GM21529 (cell line): ENCODE measurements at regions not wholly inside any gene's neighbourhood (a gene's known extent, or its start where the extent isn't known, plus 50 kb on each side); places are given as distances from the start of the nearest gene placed in this dataset.
A peak's percentile ranks its signal among the peaks of the same experiment; 100 is the strongest.
"Not testable (repeated sequence)": the region's sequence is repeated elsewhere in the genome, so short reads cannot be mapped to it uniquely, and the experiment has no call there.

Source experiments
- ATAC-seq: cut with Tn5 transposase; IDR thresholded peaks from one replicate; pipeline ENCODE4 v1.9.1; 2021; ENCODE audit not compliant: unreplicated experiment

- ATAC-seq: not testable (repeated sequence)
Observed at GRCh38 chr5:34188001-34188822, 145.2 kb upstream of the C1QTNF3 start.

DNA sequence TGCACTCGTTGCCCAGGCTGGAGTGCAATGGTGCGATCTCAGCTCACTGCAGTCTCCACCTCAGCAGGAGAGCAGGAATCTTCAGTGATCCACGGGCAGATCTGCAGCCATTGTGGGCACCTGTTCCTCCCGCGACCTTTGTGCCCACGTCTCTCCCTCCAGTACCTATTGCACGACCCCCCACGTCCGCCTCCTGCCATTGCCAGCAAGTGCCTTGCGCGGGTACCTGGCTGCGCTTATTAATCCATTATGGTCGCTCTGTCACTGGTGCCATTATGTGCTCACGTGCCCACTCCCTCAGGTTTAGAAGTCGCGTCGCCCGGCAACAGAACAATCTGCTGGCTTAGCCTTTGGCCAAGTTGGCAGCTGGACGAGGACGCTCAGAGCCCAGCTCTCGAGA lies 146.2 kb upstream of the C1QTNF3 start:
- not testable (repeated sequence) for ATAC-seq

DNA sequence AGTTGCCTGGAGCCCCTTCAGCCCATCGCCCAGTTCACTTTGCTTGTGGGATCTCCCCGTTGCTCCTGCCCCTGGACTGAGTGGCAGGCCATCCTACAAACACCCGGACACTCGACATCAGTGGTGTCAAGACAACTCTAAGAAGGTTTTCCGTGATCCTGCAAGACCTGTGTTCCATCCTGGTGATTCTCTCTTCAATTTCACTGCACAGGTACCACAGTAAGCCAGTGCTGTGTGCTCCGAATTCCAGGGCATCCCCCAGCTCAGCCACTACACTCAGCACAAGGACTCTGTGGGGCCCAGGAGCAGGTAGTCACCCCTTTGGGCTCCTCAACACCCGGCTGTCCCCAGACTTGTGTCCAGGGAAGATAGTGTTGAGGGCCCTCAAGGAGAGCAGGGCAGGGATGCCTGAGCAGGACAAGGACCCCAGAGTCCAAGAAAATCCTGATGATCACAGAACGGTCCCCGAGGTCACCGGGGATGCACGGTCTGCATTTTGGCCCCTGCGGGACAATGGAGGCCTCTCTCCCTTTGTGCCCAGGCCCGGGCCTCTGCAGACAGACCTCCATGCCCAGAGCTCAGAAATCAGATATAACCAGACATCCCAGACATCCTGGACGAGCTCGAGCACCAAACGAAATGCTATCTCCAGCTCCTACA lies 146.9 kb upstream of the C1QTNF3 start:
- not testable (repeated sequence) for ATAC-seq

DNA sequence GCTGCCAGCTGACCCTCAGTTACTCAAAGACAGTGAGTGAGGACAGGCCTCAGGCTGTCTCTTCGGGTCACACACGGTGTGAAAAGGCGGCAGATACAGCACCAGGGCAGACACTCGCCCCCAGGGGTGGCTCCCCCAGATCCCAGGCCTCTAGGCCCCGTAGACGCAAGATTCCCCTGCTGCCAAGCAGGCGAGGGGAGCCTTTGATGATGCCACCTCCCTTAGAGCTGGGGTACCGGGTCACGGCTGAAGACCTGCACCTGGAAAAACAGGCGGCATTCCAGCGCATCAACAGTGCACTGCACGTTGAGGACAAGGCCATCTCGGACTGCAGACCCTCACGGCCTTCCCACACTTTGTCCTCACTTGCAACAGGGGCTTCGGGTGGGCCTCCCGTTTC lies 147.5 kb upstream of the C1QTNF3 start:
- ATAC-seq: not testable (repeated sequence)

DNA sequence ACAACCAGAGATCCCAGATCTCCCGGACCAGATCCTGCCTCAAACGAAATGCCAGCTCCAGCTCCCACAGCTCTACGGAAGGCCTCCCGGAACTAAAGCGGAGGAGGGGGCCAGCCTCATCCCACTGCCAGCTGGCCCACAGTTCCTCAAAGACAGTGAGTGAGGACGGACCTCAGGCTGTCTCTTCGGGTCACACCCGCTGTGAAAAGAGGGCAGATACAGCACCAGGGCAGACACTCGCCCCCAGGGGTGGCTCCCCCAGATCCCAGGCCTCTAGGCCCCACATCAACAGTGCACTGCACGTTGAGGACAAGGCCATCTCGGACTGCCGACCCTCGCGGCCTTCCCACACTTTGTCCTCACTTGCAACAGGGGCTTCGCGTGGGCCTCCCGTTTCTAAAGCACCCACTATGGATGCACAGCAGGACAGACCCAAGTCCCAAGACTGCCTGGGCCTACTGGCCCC lies 148.3 kb upstream of the C1QTNF3 start:
- not testable (repeated sequence) for ATAC-seq

- not testable (repeated sequence) for ATAC-seq
Observed at GRCh38 chr5:34192064-34192922, 149.3 kb upstream of the C1QTNF3 start.

GRCh38 chr5:34192923-34193262 lies 149.9 kb upstream of the C1QTNF3 start:
- ATAC-seq: not testable (repeated sequence)

- not testable (repeated sequence) for ATAC-seq
Observed at GRCh38 chr5:34193297-34193696, 150.3 kb upstream of the C1QTNF3 start.

DNA sequence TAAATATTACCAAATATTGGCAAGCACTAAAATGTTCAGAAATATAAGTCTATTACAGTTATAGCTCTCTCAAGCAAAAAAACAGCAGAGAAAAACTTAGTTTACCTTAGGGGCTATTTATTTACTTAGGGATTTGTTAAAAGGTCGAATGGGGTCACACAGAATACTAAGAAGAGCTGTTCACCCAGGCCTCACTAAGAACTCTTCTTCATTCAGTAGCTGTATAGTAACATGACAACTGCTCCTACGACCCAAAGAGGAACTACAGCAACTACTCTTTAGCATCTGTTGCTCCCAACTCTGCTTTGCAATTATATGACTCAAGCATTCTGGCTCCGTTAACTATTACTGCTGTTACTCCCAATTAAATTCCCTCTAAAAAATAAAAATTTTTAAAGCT lies 150.8 kb upstream of the C1QTNF3 start:
- ATAC-seq: not testable (repeated sequence)

- ATAC-seq: not testable (repeated sequence)
Observed at GRCh38 chr5:34196091-34196490, 153.1 kb upstream of the C1QTNF3 start.

DNA sequence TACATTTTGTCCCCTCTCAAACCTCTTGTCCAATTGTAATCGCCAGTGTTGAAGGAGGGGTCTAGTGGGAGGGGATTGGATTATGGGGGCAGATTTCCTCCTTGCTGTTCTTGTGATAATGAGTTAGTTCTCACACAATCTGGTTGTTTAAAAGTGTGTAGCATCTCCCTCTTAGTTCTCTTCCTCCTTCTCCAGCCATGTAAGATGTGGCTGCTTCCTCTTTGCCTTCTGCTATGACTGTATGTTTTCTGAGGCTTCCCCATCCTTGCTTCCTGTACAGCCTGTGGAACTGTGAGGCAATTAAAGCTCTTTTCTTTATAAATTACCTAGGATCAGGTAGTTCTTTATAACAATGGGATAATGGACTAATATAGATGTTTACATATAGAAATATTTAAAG lies 162.3 kb upstream of the C1QTNF3 start:
- ATAC-seq: not testable (repeated sequence)

GRCh38 chr5:34217386-34217785 lies 174.4 kb upstream of the C1QTNF3 start:
- ATAC-seq: not testable (repeated sequence)

- not testable (repeated sequence) for ATAC-seq
Observed at GRCh38 chr5:34221329-34222073, 178.5 kb upstream of the C1QTNF3 start.

DNA sequence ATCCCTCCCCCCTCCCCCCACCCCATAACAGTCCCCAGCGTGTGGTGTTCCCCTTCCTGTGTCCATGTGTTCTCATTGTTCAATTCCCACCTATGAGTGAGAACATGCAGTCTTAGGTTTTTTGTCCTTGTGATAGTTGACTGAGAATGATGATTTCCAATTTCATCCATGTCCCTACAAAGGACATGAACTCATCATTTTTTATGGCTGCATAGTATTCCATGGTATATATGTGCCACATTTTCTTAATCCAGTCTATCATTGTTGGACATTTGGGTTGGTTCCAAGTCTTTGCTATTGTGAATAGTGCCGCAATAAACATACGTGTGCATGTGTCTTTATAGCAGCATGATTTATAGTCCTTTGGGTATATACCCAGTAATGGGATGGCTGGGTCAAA lies 180.1 kb upstream of the C1QTNF3 start:
- not testable (repeated sequence) for ATAC-seq

GRCh38 chr5:34230402-34230801 lies 187.4 kb upstream of the C1QTNF3 start:
- ATAC-seq: not testable (repeated sequence)

- ATAC-seq: not testable (repeated sequence)
Observed at GRCh38 chr5:34243802-34244201, 200.8 kb upstream of the C1QTNF3 start.

DNA sequence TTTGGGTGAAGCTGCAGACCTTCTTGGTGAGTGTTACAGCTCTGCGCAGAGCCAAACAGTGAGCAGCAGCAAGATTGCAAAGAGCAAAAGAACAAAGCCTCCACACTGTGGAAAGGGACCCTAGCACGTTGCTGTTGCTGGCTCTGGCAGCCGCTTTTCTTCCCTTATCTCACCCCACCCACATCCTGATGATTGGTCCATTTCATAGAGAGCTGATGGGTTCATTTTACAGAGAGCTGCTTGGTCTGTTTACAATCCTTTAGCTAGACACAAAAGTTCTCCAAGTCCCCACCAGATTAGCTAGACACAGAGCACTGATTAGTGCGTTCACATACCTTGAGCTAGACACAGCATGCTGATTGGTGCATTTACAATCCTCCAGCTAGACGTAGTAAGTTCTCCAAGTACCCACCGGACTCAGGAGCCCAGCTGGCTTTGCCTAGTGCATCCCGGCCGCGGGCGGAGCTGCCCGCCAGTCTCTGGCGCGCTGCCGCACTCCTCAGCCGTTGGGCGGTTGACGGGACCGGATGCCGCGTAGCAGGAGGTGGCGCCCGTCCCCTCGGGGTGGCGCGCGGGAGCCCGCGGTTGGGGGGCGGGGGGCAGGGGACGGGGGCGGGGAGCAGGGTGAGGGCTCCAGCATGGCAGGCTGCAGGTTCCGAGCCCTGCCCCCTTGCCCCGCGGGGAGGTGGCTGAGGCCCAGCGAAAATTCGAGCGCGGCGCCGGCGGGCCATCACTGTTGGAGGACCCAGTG lies 201.4 kb upstream of the C1QTNF3 start:
- ATAC-seq: peak; percentile 53

DNA sequence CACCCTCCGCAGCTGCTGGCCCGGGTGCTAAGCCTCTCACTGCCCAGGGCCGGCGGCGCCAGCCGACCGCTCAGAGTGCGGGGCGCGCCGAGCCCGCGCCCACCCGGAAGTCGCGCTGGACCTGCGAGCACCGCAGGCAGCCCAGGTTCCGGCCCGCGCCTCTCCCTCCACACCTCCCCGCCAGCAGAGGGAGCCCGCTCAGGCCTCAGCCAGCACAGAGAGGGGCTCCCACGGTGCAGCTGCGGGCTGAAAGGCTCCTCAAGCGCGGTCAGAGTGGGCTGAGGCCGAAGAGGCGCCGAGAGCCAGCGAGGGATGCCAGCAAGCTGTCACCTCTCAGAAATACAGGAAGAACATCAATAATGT lies 202.0 kb upstream of the C1QTNF3 start:
- ATAC-seq: peak; percentile 62

DNA sequence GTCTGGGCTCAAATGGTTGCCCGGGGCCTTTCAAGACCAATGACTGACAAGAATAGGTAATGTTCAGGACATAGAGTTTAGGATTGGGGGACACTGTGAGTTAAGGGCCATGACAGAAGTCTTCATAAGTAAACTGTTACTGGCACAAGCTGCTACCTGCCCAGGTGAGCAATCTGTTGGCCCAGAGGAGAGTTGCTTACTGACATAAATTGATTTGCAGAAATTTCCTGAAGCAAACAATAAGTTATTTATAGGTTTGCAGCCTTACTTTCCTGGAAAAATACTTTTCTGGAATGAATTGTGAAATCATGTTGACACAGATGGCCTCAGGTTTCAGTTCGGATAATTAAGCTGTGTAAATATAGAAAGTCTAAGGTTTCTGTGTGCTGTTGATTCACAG lies 202.8 kb upstream of the C1QTNF3 start:
- ATAC-seq: not testable (repeated sequence)

- ATAC-seq: not testable (repeated sequence)
Observed at GRCh38 chr5:34258598-34258997, 215.6 kb upstream of the C1QTNF3 start.
